Neural cell (in vitro differentiated cells): ENCODE measurements at regions not wholly inside any gene's neighbourhood (a gene's known extent, or its start where the extent isn't known, plus 50 kb on each side); places are given as distances from the start of the nearest gene placed in this dataset.

Experiments used
- H2AFZ ChIP-seq: fragments of 200-600, 300-800 bp; sonication (generic), shearing (Covaris generic); 2 replicates; pipeline ENCODE4 v1.6.0; 2014; ENCODE audit warnings: low read depth, mild to moderate bottlenecking, antibody characterized with exemption, low read length, moderate library complexity
- H3F3A ChIP-seq: fragments of 200-600 bp; shearing (Covaris generic); 2 replicates; pipeline ENCODE4 v1.6.1; 2016; ENCODE audit warnings: mild to moderate bottlenecking, moderate library complexity, mixed read lengths, antibody characterized with exemption, low read length; ENCODE audit not compliant: insufficient read depth, poor library complexity, severe bottlenecking
- H3K27ac ChIP-seq: fragments of 200-600, 300-800 bp; sonication (generic), shearing (Covaris generic); 2 replicates; pipeline ENCODE4 v1.5.1; 2014; ENCODE audit warnings: mild to moderate bottlenecking, low read length, moderate library complexity
- H3K27me3 ChIP-seq: fragments of 300-800, 200-600 bp; sonication (generic), shearing (Covaris generic); 2 replicates; pipeline ENCODE4 v1.6.0; 2014; ENCODE audit warnings: mild to moderate bottlenecking, low read depth, low read length, moderate library complexity; ENCODE audit not compliant: insufficient read depth
- H3K36me3 ChIP-seq: fragments of 300-800, 200-600 bp; sonication (generic), shearing (Covaris generic); 2 replicates; pipeline ENCODE4 v1.5.1; 2014; ENCODE audit warnings: mild to moderate bottlenecking, antibody characterized with exemption, low read length, moderate library complexity; ENCODE audit not compliant: insufficient read depth
- H3K4me2 ChIP-seq: fragments of 300-800, 200-600 bp; sonication (generic), shearing (Covaris generic); 2 replicates; pipeline ENCODE4 v1.6.0; 2014; ENCODE audit warnings: mild to moderate bottlenecking, low read length
- H3K4me3 ChIP-seq: fragments of 300-800, 200-600 bp; sonication (generic), shearing (Covaris generic); 2 replicates; pipeline ENCODE4 v1.5.1; 2014; ENCODE audit warnings: mild to moderate bottlenecking, low read length, moderate library complexity
- H3K79me2 ChIP-seq: fragments of 200-600 bp; shearing (Covaris generic); replicated peaks from 2 replicates; pipeline ENCODE4 v1.6.0; 2014; ENCODE audit warnings: mild to moderate bottlenecking, low read length, moderate library complexity; ENCODE audit not compliant: insufficient read depth
- H3K9ac ChIP-seq: fragments of 300-800, 200-600 bp; sonication (generic), shearing (Covaris generic); 2 replicates; pipeline ENCODE4 v1.6.1; 2016; ENCODE audit warnings: mild to moderate bottlenecking, low read length, mixed read lengths
- H3K9me2 ChIP-seq: fragments of 200-600 bp; shearing (Covaris generic); 2 replicates; pipeline ENCODE4 v1.6.1; 2016; ENCODE audit warnings: mild to moderate bottlenecking, low read length, mixed read lengths; ENCODE audit not compliant: insufficient read depth
- H3K9me3 ChIP-seq: fragments of 200-600, 300-800 bp; sonication (generic), shearing (Covaris generic); 2 replicates; pipeline ENCODE4 v1.6.1; 2016; ENCODE audit warnings: mild to moderate bottlenecking, mixed run types, low read length, moderate library complexity, mixed read lengths
- H4K20me1 ChIP-seq: fragments of 200-600 bp; shearing (Covaris generic); 2 replicates; pipeline ENCODE4 v1.6.1; 2016; ENCODE audit warnings: mild to moderate bottlenecking, mixed run types; ENCODE audit not compliant: insufficient read depth
- EP300 ChIP-seq: fragments of 450-650 bp; conservative IDR thresholded peaks from 2 replicates; pipeline ENCODE4 v1.6.1; 2014; ENCODE audit warnings: antibody characterized with exemption, mild to moderate bottlenecking, moderate library complexity; ENCODE audit not compliant: poor library complexity, severe bottlenecking
- EZH2 ChIP-seq: fragments of 200-600, 300-800 bp; shearing (Covaris generic), sonication (generic); IDR thresholded peaks from 2 replicates; pipeline ENCODE4 v1.6.1; 2014; ENCODE audit warnings: antibody characterized with exemption, low read length, borderline replicate concordance, mild to moderate bottlenecking; ENCODE audit not compliant: insufficient read depth, poor library complexity, severe bottlenecking
- MXI1 ChIP-seq: fragments of 450-650 bp; conservative IDR thresholded peaks from 2 replicates; pipeline ENCODE4 v1.6.1; 2014; ENCODE audit warnings: antibody characterized with exemption, mild to moderate bottlenecking; ENCODE audit not compliant: poor library complexity, severe bottlenecking
- POLR2AphosphoS5 ChIP-seq: IDR thresholded peaks from 2 replicates; pipeline ENCODE4 v1.6.1; 2012
- RAD21 ChIP-seq: fragments of 450-650 bp; conservative IDR thresholded peaks from 2 replicates; pipeline ENCODE4 v1.6.1; 2014; ENCODE audit warnings: antibody characterized with exemption, mild to moderate bottlenecking, moderate library complexity
- REST ChIP-seq: IDR thresholded peaks from 2 replicates; pipeline ENCODE4 v1.6.1; 2012; ENCODE audit warnings: borderline replicate concordance
- SMC3 ChIP-seq: fragments of 450-650 bp; conservative IDR thresholded peaks from 2 replicates; pipeline ENCODE4 v1.6.1; 2014; ENCODE audit warnings: antibody characterized with exemption, mild to moderate bottlenecking, moderate library complexity; ENCODE audit not compliant: poor library complexity
- TAF1 ChIP-seq: IDR thresholded peaks from 2 replicates; pipeline ENCODE4 v1.6.1; 2012; ENCODE audit warnings: low read depth
- TF ChIP-seq, protein P1 (sequence below): fragments of 450-650 bp; IDR thresholded peaks from 2 replicates; pipeline ENCODE4 v1.5.1; 2014; ENCODE audit warnings: antibody characterized with exemption, mild to moderate bottlenecking, moderate library complexity; ENCODE audit not compliant: poor library complexity, severe bottlenecking

GRCh38 chr5:175032013-175032412 lies 307.6 kb downstream of the MSX2 start:
- Histone ChIP-seq H4K20me1 (no peaks in the 10 kb centered on the region), H2AFZ (no peak overlapping the region), H3K27ac (no peak overlapping the region), H3K36me3 (no peaks in the 10 kb centered on the region), H3K27me3 (no peaks in the 10 kb centered on the region), H3K9me2 (no peaks in the 10 kb centered on the region), H3K79me2 (no peaks in the 10 kb centered on the region), H3K9me3 (no peaks in the 10 kb centered on the region), H3K9ac (no peak overlapping the region), H3K4me2 (no peak overlapping the region), H3K4me3 (no peak overlapping the region), H3F3A (no peaks in the 10 kb centered on the region)
- TF ChIP-seq RAD21 (no peak), TAF1 (no peak), EP300 (no peak), SMC3 (no peak), EZH2 (no peak), REST (no peak), POLR2AphosphoS5 (no peak), MXI1 (no peak)
- TF ChIP-seq, protein P1, sequence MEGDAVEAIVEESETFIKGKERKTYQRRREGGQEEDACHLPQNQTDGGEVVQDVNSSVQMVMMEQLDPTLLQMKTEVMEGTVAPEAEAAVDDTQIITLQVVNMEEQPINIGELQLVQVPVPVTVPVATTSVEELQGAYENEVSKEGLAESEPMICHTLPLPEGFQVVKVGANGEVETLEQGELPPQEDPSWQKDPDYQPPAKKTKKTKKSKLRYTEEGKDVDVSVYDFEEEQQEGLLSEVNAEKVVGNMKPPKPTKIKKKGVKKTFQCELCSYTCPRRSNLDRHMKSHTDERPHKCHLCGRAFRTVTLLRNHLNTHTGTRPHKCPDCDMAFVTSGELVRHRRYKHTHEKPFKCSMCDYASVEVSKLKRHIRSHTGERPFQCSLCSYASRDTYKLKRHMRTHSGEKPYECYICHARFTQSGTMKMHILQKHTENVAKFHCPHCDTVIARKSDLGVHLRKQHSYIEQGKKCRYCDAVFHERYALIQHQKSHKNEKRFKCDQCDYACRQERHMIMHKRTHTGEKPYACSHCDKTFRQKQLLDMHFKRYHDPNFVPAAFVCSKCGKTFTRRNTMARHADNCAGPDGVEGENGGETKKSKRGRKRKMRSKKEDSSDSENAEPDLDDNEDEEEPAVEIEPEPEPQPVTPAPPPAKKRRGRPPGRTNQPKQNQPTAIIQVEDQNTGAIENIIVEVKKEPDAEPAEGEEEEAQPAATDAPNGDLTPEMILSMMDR: no peak

- no peak overlapping the region for H3K4me3 ChIP-seq
- no peaks in the 10 kb centered on the region for H3F3A ChIP-seq
- H3K36me3 ChIP-seq: no peaks in the 10 kb centered on the region
- H3K9me3 ChIP-seq: peaks cover 6% of the 10 kb centered on the region
- H4K20me1 ChIP-seq: no peaks in the 10 kb centered on the region
- no peaks in the 10 kb centered on the region for H3K79me2 ChIP-seq
- no peak overlapping the region for H2AFZ ChIP-seq
- no peak overlapping the region for H3K4me2 ChIP-seq
- no peaks in the 10 kb centered on the region for H3K9me2 ChIP-seq
- H3K27ac ChIP-seq: no peak overlapping the region
- no peak overlapping the region for H3K9ac ChIP-seq
- TF ChIP-seq REST (no peak), TAF1 (no peak), EZH2 (no peak), SMC3 (no peak), RAD21 (no peak), POLR2AphosphoS5 (no peak), EP300 (no peak), MXI1 (no peak)
- TF ChIP-seq, protein P1: no peak
- no peaks in the 10 kb centered on the region for H3K27me3 ChIP-seq
Observed at GRCh38 chr5:175027390-175027789, 303.0 kb downstream of the MSX2 start.
